ENCODE measurements at regions not wholly inside any gene's neighbourhood (a gene's known extent, or its start where the extent isn't known, plus 50 kb on each side); places are given as distances from the start of the nearest gene placed in this dataset.

DNA sequence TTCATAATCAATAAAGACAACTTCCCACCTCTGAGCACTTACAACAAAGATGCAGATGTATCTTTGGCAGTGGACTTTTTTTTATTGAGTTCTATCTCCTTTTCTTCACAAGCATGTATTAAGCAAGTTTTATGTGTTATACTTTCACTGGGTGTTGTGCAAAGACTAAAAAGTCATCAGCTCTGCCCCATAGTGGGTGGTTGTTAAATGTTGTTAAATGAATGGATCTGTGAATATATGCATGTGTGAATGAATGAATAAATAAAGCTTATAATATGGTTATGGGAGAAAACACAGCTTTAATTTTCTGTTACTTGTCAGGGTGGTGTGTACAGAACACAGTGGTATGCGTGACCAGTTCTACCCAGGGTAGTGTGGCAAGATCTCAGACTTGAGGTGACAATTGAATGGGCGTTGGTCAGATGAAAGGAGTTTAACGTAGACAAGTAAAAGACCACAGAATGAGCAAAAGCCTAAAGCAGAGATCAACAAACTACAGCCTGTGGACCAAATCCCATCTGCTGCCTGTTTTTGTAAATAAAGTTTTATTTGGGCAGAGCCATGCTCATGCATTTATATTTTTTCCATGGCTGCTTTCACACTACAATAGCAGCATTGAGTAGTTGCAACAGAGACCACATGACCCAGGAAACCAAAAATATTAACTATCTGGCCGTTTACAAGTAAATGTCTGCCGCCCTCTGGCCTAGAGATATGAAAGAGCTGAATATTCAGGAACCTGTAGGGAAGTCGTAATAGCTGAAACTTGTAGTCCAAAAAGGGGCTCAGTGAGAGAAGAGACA lies 207.4 kb upstream of the EEA1 start:
- DNase-seq, result peak; percentile 20 to 31

DNA sequence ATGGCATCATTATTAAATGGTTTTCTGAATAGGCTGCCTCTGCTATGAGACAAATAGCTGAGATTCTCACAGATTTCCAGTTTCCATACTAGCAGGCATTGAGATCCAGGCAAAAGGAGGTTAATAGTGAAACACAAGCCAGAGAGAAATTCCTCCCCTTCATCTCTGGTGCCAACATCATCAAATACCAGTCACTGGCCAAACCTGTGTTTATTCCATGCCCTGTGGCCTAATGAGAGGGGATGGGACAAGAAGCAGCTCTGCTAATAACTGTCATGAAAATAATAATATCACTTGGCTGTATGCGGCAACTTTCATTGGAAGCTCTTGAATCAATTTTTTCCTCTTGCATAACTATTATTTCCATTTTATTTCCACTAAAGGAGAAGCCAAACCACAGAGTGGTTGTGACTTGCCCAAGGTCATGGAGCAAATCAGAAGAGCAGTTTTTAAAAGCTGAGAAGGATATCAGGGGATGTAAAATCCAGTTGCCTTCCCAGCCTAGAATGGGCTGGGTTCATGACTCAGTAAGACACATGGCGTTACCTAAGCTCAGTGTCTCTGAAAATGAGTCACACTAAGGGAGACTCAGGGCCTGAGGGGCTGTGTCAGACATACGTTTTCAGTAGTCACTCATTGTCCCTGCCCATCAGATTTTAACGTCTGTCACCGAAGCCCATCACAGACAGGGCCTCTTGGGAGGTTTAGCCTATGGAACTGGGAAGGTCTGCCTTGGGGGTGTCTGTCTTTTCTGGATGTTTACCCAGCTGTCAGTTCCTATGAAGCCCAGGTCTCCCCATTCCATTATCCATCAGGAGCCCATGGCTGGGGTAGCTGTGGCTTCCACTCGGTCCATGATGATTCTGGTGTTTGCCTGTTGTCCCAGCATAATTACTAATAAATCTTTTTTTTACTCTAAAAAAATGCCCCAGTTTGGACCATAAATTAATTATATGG lies 208.8 kb upstream of the EEA1 start:
- no peak for DNase-seq

DNA sequence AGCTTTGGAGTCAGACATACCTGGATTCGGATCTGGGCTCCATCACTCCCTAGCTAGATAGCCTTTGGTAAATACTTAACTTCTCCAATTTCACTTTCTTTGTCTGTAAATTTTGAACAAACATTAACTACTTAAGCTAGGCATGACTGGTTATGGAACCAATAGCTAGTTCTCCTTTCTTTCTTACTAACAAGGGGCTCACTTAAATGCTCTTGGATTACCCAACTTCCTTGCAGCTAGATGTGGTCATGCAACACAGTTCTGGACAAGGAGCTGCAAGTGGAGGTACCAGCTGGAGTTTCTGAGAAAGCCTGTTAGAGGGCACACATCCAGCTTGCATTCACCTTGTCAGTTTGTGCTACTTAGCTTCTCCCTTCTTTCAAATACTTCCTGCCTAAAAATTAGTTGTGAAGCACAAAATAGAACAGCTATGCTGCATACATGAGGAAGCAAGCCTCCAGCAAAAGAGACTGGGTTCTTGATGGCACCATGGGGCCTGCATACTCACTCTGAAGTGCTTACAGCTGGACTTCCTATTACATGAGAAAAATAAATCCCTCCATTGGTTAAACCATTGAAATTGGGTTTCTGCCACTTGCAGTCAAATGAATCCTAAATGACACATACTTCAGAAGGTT lies 210.1 kb upstream of the EEA1 start:
- DNase-seq, result peak; percentile 88 to 92

GRCh38 chr12:93140325-93140724 lies 211.2 kb upstream of the EEA1 start:
- no peak for DNase-seq

- DNase-seq, result no peak
Observed at GRCh38 chr12:93140801-93141200, 211.7 kb upstream of the EEA1 start.

DNA sequence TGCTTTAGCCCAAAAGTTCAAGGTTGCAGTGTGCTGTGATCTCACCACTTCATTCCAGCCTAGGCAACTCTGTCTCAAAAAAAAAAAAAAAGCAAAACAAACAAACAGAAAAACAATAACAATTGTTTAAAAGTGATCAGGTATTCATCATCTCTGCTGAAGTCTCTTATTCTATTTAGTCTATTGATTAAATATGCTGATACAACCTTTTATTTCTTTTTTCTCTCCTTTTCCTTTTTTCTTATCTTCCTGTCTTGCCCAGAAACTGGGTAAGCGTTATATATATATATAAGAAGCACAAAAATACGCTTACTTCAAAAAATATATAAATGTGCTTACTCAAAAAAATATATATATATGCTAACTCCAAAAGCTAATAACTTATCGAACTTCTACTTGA lies 213.8 kb upstream of the EEA1 start:
- DNase-seq, result no peak

GRCh38 chr12:93144109-93144508 lies 215.0 kb upstream of the EEA1 start:
- DNase-seq, result no peak

- DNase-seq, result no peak
Observed at GRCh38 chr12:93145086-93145485, 216.0 kb upstream of the EEA1 start.

DNA sequence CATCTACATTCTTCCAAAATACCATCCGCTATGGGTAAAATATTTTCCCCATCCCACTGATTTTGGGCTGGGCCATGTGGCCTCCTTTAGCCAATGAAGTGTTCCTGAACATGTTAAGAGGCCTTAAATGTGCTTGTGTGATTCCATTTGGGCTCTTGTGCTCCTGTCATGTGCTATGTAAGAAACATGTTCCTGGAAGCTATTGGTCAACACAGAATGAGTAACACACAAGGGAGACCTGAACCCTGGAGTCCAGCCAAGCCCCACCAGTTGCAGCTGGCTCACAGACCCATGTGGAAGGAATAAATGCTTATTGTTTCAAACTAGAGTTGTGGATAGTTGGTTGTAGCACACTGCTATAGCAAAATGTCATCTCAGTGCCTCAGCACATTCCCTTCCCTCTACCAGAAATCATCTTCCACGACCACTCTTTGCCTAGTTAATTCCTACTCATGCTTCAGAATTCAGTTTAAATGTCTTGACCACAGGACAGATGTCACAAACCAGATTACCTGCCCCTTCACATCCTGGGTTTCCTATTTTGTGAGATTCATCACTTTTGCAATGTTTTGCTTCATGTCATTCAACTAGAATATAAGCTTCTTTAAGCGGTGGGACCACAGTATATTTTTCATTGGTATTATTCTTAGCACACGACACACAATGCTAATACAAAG lies 217.3 kb upstream of the EEA1 start:
- DNase-seq, result no peak

- DNase-seq, result no peak
Observed at GRCh38 chr12:93146970-93147369, 217.9 kb upstream of the EEA1 start.

DNA sequence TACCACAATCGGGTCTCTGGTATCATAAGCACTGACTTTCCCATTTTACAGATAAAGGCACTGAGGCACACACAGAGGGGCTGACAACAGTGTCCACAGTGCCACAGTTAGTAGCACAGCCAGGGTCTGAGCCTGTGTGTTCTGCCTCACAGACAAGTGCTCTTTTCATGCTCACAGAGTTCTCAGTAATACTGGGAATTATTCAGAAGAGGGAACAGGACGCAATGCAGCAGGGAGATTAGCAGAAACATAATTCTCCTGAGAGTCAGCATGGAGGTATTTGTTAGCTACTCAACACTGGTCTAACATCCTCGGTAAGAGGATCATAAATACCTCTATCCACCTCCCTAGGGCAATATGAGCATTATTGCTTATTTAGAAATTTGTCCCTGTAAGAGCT lies 219.3 kb upstream of the EEA1 start:
- DNase-seq, result no peak

GRCh38 chr12:93149229-93149628 lies 220.1 kb upstream of the EEA1 start:
- no peak for DNase-seq

DNA sequence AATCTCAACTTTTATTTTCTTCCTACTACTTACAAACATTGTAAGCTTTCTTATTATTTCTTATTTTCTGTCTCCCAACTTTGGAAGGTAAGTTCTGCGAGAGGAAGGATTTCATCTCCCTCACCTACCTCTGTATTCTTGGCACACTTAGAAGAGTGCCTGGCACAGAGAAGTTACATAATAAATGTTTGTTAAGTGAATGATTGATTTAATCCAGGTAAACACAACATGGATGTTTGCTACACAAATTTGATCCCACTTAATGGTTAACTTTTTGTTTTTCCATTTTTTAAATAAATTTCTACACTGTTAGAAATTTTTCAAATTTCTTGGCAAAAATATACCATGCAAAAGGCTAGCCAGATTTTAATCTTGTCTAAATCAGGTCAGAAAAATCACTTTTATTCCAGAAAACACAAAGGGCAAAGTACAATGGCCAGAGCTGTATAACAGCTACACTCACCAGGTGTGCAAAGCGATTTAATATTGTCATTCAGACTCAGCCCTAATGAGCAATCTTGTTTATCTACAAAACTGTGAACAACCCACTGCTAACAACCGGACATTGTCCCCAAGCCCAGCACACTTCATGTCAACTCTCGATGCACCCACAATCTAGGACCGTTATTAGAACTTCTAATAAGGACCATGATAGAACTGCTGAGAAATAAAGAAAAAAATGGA lies 222.1 kb upstream of the EEA1 start:
- DNase-seq, result no peak

GRCh38 chr12:93152617-93153016 lies 223.5 kb upstream of the EEA1 start:
- no peak for DNase-seq

DNA sequence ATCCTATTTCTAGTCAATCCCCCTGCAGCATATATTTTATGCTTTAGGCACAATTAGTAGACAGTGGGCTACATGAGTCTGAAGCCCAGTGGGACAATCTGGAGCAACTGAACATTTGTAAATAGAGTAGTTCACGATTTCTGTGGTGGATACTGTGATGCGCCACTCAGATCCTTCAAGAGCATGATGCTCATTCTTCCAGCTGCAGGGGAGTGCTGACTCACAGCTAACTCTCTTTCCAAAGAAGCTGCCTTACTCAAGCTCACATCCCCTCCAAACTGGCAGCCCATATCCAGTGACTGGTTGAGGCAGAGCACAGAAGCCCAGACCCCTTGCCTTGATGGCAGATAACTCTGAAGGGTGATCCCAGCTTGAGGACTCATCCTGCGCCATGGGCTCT lies 224.2 kb upstream of the EEA1 start:
- no peak for DNase-seq

DNA sequence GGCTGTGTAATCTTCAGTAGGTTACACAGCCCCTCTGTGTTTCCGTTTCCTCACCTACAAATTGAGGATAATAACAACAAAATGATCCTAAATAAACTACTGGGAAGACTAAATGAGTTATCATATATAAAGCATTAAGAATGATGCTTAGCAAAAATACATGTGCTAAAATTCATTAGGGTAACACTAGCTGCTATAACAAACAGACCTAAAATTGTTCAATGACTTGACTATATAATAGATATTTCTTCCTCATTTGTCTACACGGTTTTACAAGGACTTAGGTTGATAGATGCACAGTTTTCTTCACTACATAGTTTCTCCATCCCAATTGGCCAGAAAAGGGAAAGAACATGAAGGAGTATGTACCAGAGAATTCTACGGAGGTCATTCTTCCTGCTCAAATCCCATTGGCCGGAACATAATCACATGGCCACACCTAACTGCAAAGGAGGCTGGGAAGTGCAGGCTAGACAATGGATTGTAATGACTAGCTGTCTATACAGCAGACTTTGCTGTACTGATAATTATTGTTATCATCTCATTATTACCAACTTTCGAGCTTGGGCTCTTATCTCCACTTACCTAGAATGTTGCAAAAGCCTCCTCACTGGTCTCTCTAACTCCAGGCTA lies 223.5 kb upstream of the NUDT4 start:
- DNase-seq, result no peak

DNA sequence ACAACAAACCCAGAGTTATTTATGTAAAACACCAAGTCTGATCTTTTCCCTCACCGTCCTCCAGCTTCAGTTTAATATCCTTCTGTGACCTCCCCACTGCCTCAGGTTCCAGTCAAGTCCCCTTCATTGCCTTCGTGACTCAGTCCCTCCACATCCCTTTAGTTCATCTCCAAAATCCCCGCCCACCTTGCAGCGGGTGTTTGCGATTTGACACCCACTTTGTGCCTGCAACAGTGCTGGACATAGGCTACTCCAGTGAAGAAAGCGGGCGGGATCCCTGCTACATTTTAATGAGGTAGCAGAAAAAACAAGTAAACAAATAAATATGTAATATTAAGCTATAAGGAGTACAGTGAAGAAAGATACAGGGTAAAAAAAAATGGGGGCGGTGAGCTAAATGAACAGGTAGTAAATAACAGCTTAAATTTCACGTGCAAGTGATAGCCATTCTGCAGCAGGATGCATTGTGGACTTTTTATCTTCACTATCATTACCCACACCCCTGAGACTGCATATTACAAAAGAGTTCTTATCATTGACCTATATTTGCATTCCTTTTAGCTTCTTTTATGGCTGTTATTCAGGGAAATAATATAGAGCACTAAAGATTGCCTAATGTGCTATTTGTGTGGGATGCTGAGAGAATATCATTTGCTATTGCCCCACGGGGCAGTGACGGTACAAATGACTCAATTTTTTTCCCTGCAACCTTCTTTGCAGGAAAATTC lies 222.8 kb upstream of the NUDT4 start:
- DNase-seq, result no peak

GRCh38 chr12:93156086-93156716 lies 221.5 kb upstream of the NUDT4 start:
- no peak for DNase-seq

- no peak for DNase-seq
Observed at GRCh38 chr12:93157279-93157678, 220.4 kb upstream of the NUDT4 start.

GRCh38 chr12:93158065-93158843 lies 219.5 kb upstream of the NUDT4 start:
- DNase-seq, result no peak

Measured in Kasumi-1 (cell line).